ENCODE measurements at regions not wholly inside any gene's neighbourhood (a gene's known extent, or its start where the extent isn't known, plus 50 kb on each side); places are given as distances from the start of the nearest gene placed in this dataset.

- Histone ChIP-seq H3K4me3 (no peak overlapping the region), H3K36me3 (no peaks in the 10 kb centered on the region), H3K9me3 (no peaks in the 10 kb centered on the region), H3K27me3 (no peaks in the 10 kb centered on the region), H3K27ac (no peak overlapping the region), H3K4me1 (peaks cover 0 to 11% (median 2%) of the 10 kb centered on the region in 4 donors)
- WGBS, 2 donors: 71 to 77% methylated on average over 3 of the region's 3 CpGs
- intact Hi-C loops (cut with DNase I): no loop called here
- DNase-seq: no peak
- no peak for TF ChIP-seq EP300 (IDR thresholded peaks at IDR 0.05)
- TF ChIP-seq POLR2A (IDR thresholded peaks at IDR 0.05): no peak
- TF ChIP-seq POLR2AphosphoS5 (IDR thresholded peaks at IDR 0.05): no peak
- no peak for TF ChIP-seq CTCF (IDR thresholded peaks at IDR 0.05)
Measured at GRCh38 chr5:84599964-84600363, 215.3 kb upstream of the EDIL3 start.

- Histone ChIP-seq H3K36me3 (no peaks in the 10 kb centered on the region), H3K4me1 (peaks cover 0 to 2% (median 0%) of the 10 kb centered on the region in 4 donors), H3K27me3 (no peaks in the 10 kb centered on the region), H3K4me3 (no peak overlapping the region), H3K9me3 (no peaks in the 10 kb centered on the region), H3K27ac (no peak overlapping the region)
- TF ChIP-seq CTCF (IDR thresholded peaks at IDR 0.05) (no peak), EP300 (IDR thresholded peaks at IDR 0.05) (no peak), POLR2A (IDR thresholded peaks at IDR 0.05) (no peak), POLR2AphosphoS5 (IDR thresholded peaks at IDR 0.05) (no peak)
- no peak for DNase-seq
- 58 to 80% methylated on average over 2 of the region's 2 CpGs for WGBS, 2 donors
- intact Hi-C loops (cut with DNase I): no loop called here
Measured at GRCh38 chr5:84597904-84598303, 213.2 kb upstream of the EDIL3 start.

GRCh38 chr5:84590629-84591028, 205.9 kb upstream of the EDIL3 start:
- 80 to 90% methylated on average over 3 of the region's 3 CpGs for WGBS, 2 donors
- no peaks in the 10 kb centered on the region for H3K36me3 ChIP-seq
- no peaks in the 10 kb centered on the region for H3K9me3 ChIP-seq
- H3K27ac ChIP-seq: no peak overlapping the region
- DNase-seq: no peak
- no peaks in the 10 kb centered on the region for H3K27me3 ChIP-seq
- TF ChIP-seq CTCF (IDR thresholded peaks at IDR 0.05) (no peak), EP300 (IDR thresholded peaks at IDR 0.05) (no peak), POLR2A (IDR thresholded peaks at IDR 0.05) (no peak), POLR2AphosphoS5 (IDR thresholded peaks at IDR 0.05) (no peak)
- intact Hi-C loops (cut with DNase I): no loop called here
- no peaks in the 10 kb centered on the region for H3K4me1 ChIP-seq
- H3K4me3 ChIP-seq: no peak overlapping the region

- no peaks in the 10 kb centered on the region for H3K9me3 ChIP-seq
- H3K36me3 ChIP-seq: no peaks in the 10 kb centered on the region
- H3K4me3 ChIP-seq: no peak overlapping the region
- no peaks in the 10 kb centered on the region for H3K27me3 ChIP-seq
- H3K4me1 ChIP-seq: no peaks in the 10 kb centered on the region
- no peak for TF ChIP-seq CTCF (IDR thresholded peaks at IDR 0.05)
- no peak for TF ChIP-seq EP300 (IDR thresholded peaks at IDR 0.05)
- TF ChIP-seq POLR2AphosphoS5 (IDR thresholded peaks at IDR 0.05): no peak
- no peak for TF ChIP-seq POLR2A (IDR thresholded peaks at IDR 0.05)
- WGBS, 2 donors: 77 to 91% methylated on average over 1 of the region's 1 CpG
- H3K27ac ChIP-seq: no peak overlapping the region
- DNase-seq: no peak
- intact Hi-C loops (cut with DNase I): no loop called here
Measured at GRCh38 chr5:84589926-84590325, 205.2 kb upstream of the EDIL3 start.

- no peak for DNase-seq
- intact Hi-C loops (cut with DNase I): no loop called here
- H3K27me3 ChIP-seq: no peaks in the 10 kb centered on the region
- H3K27ac ChIP-seq: no peak overlapping the region
- TF ChIP-seq POLR2AphosphoS5 (IDR thresholded peaks at IDR 0.05) (no peak), CTCF (IDR thresholded peaks at IDR 0.05) (no peak), POLR2A (IDR thresholded peaks at IDR 0.05) (no peak), EP300 (IDR thresholded peaks at IDR 0.05) (no peak)
- H3K36me3 ChIP-seq: no peaks in the 10 kb centered on the region
- no peaks in the 10 kb centered on the region for H3K4me1 ChIP-seq
- WGBS, 2 donors: 76 to 89% methylated on average over 5 of the region's 5 CpGs
- H3K9me3 ChIP-seq: no peaks in the 10 kb centered on the region
- no peak overlapping the region for H3K4me3 ChIP-seq
Measured at GRCh38 chr5:84585218-84585617, 200.5 kb upstream of the EDIL3 start.

Data from sigmoid colon (tissue), 6 donors.